EH (cell line): ENCODE measurements at regions not wholly inside any gene's neighbourhood (a gene's known extent, or its start where the extent isn't known, plus 50 kb on each side); places are given as distances from the start of the nearest gene placed in this dataset.
"Not testable (repeated sequence)": the region's sequence is repeated elsewhere in the genome, so short reads cannot be mapped to it uniquely, and the experiment has no call there.

Experiments
- DNase-seq: peaks from one replicate; pipeline ENCODE4 v3.0.0-alpha.2; 2015; ENCODE audit warnings: low read depth

GRCh38 chr17:64772845-64773299 is 110.8 kb upstream of the SMURF2 start:
- DNase-seq, result no peak

- no peak for DNase-seq
Observed at GRCh38 chr17:64771980-64772844, 110.1 kb upstream of the SMURF2 start.

DNA sequence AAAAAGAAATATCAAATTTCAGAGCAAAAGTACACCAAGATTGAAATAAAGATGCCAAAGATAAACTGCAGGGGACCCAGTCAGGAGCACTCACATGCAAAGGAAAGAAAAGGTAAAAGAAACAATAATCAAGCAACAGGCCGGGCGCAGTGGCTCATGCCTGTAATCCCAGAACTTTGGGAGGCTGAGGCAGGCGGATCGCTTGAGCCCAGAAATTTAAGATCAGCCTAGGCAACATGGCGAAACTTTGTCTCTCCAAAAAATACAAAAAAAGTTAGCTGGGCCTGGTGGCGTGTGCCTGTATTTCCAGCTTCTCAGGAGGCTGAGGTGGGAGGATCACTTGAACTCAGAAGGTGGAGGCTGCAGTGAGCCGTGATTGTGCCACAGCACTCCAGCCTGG is 107.6 kb upstream of the SMURF2 start:
- DNase-seq, result no peak

DNA sequence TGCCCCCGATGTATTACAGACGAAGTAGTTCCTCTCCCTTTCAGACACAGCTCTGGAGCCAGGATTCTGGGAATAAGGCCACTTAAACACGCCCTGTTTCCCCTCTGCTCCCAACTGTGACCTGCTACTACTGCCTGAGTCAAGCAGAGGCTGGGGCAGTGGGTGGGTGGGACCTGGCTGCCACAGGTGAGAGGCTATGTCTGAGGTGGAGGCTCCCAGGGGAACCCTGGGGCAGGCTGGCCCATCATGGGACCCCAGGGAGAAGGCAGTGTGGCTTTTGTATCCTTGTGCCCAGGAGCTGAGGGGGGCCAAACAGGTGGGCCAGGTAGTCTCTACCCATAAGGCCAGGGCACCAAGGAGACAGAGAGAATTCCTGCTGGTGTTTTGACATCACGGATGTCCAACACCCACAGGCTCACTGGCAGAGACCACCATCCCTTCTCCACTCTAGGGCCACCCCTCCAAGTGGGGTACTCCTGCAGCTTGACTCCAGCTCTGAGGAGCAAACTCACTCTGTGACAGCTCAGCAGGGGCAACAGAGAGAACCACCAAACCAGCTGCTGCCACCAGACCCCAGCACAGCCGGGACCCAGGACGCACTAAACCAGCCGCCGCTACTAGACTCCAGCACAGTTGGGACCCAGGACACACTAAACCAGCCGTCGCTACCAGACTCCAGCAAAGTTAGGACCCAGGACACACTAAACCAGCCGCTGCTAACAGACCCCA is 105.3 kb upstream of the SMURF2 start:
- no peak for DNase-seq

DNA sequence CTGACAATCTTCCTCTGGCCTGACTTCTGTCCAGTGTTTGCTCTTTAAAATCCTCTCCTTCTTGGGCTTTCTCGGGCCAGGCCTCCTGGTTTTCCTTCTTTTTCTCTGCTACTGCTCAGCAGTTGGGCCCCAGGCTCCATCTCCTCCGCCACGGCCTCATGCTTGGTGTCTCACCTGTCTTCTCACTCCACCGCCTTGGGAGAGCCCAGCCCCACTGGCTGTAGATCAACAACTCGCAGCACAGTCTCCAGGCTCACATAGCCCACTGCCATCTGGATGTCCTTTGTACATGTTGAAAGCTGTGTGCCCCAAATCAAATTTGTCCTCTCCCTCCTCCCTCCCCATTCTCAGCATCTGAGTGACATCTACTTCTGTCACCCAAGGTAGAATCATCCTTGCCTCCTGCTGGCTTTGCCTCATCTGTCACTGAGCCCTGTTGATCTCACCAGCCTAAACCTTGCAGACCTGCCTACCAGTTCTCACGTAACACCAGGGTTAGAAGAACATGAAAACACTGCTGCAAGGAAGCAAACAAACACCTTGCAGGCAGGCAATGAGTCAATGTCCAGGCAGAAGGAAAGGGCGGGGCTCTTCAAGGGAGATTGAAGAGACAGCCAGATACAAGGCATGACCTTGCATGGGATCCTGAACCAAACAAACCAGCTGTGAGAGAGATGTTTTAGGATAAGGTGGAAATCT is 103.2 kb upstream of the SMURF2 start:
- DNase-seq, result no peak

GRCh38 chr17:64750891-64751677 is 89.0 kb upstream of the SMURF2 start:
- DNase-seq, result no peak

- DNase-seq, result no peak
Observed at GRCh38 chr17:64750478-64750877, 88.4 kb upstream of the SMURF2 start.

GRCh38 chr17:64749306-64749705 is 87.2 kb upstream of the SMURF2 start:
- no peak for DNase-seq

DNA sequence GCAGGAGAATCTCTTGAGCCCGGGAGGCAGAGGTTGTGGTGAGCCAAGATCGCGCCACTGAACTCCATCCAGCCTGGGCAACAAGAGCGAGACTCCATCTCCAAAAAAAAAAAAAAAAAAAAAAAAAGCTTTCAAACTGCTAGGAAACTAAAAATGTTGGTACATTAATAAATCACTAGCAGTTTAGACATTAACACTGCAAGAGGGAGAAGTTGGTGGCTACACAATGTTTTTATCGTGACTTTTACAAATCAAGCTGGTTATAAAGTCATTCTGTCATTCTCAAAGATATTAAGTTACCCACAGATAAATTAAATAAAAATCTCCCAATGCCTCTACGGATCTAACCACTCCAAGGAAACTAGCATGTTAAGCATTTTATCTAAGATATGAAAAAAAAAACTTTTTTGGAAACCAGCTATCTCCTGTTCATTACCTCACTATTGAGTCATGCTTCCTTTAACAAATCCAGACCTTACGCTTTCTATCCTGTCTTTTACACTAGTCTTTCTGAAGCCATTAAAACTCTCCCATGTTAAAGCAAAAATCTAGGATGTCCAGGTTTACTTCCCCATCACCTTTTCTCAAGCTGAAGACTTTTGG is 85.9 kb upstream of the SMURF2 start:
- peak; percentile 61 for DNase-seq

GRCh38 chr17:64742326-64742725 is 80.2 kb upstream of the SMURF2 start:
- DNase-seq, result peak; percentile 48

DNA sequence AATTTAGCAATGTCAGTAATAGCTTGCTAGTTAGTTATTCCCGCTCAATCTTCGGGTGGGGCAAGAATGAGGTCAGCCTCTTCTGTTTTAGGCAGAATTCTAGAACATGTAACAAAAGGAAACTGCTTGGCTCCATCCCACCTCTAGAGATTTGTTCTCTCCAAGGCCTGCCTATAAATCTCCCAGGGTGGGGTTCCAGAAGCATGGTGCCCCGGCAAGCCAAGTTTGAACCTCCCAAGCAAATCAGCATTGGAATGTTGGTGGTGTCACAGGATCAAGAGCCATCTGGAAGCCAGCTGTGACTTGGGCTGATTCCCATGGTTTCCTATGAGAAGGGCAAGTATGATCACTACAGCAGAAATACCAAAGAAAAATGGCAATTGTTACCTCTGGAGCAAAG is 79.8 kb upstream of the SMURF2 start:
- peak; percentile 90 for DNase-seq

GRCh38 chr17:64741038-64741641 is 79.0 kb upstream of the SMURF2 start:
- DNase-seq, result peak; percentile 80

DNA sequence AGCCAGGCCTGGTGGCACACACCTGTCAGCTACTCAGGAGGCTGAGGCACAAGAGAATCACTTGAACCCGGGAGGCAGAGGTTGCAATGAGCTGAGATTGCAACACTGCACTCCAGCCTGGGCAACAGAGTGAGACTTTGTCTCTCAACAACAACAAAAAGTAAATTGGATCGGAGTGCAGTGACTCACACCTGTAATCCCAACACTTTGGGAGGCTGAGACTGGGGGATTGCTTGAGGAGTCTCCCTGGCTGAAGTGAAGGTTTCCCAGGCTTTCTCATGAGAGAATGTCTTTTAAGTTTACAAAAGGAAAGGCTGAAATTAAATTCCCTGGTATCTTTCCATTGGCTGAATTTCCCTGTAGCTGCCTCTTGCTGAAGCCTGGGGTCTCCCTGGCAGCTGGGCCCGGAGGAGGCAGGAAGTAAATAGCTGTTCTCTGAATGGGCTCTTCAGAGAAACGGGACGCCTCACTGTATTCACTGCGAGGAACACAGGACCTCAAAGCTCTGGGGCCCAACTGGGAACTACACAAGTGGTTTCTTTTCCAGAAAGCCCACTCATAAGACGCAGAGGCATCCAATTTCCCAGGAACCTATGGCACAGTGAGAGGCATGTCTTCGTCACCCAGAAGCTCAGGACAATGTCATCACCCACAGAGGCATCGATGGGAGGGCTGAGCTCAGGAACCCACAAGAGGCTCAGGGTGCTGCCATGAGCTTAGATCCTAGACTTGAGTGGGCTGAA is 77.4 kb upstream of the SMURF2 start:
- peak; percentile 59 for DNase-seq

- DNase-seq, result peak; percentile 67
Observed at GRCh38 chr17:64736804-64737492, 74.8 kb upstream of the SMURF2 start.

GRCh38 chr17:64732336-64733006 is 70.4 kb upstream of the SMURF2 start:
- DNase-seq, result peak; percentile 91

DNA sequence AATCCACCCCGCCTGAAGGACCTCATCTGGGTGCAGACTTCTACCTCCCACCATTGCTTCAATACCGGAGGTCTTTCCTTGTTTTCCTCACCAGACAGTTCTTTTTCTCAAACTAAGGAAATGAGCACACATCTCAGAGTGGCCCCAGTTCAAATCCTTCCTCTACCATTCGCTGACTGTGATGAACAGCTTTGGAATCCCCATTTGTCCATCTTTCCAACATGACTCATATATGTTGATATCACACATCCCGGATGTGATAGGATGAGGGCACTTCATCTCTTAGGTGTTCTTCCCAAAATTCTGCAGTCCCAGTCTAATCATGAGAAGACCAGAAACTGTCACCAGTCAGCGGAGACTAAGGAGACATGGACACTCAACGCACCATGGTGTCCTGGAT is 67.9 kb upstream of the SMURF2 start:
- peak; percentile 86 for DNase-seq

GRCh38 chr17:64729201-64729600 is 67.1 kb upstream of the SMURF2 start:
- no peak for DNase-seq

DNA sequence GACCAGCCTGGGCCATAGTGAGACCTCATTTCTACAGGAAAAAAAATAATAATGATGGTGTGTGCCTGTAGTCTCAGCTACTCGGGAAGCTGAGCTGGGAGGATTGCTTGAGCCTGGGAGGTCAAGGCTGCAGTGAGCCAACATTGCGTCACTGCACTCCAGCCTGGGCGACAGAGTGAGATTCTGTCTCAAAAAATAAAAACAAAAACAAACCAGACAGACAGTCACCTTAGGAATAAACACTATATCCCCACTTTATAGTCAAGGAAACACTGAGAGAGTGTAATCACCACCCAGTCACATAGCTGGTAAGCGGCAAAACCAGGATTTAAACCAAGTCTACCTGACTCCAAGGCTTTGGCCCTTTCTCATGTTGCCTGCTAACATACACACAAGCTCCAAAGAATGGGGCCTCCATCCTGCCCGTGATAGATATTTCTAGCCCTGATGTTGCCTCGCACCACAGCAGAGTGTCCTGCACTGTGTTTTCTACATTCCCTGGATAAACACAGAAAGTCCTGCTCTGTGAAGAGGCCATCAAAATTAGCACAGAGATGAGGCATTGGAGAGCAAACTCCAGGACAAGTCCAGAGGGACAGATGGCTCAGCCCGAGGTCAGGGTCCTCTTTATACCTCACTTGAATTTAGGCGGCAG is 66.1 kb upstream of the SMURF2 start:
- DNase-seq, result no peak

DNA sequence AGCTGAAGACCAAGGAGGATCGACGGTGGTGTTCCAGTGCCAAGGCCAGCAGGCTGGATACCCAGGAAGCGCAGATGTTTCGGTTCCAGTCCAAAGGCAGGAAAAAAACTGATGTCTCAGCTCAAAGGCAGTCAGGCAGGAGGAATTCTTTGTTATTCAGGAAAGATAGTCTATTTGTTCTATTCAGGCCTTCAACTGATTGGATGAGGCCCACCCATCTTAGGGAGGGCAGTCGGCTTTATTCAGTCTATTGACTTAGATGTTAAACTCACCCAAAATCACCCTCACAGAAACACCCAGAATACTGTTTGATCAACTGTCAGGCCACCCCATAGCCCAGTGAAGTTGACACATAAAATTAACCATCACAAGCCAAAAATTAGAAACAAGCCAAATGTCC is 63.9 kb upstream of the SMURF2 start:
- DNase-seq, result not testable (repeated sequence)
